Hepatic stellate cell (primary cell): ENCODE measurements at regions not wholly inside any gene's neighbourhood (a gene's known extent, or its start where the extent isn't known, plus 50 kb on each side); places are given as distances from the start of the nearest gene placed in this dataset.

Experiments used
- DNase-seq: peaks from one replicate; pipeline ENCODE4 v3.0.0; 2011; ENCODE audit warnings: low spot score

DNA sequence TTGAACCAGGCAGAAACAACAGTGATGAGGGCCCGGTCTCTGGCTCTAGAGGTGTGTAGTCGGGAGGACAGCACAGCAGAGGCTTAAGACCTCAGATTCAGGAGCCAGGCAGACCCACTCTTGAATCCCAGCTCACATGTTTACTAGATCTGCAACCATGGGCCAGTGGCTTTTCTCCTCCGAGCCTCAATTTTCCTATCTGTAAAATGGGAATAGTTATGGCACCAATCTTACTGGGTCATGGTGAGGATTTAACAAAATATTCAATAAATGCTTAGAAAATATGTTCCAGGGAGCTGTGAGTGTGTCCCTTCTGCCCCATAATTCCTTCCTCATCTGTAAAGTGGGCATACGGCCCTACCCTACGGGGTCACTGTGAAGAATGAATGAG is 506.9 kb downstream of the SHQ1 start:
- no peak for DNase-seq

DNA sequence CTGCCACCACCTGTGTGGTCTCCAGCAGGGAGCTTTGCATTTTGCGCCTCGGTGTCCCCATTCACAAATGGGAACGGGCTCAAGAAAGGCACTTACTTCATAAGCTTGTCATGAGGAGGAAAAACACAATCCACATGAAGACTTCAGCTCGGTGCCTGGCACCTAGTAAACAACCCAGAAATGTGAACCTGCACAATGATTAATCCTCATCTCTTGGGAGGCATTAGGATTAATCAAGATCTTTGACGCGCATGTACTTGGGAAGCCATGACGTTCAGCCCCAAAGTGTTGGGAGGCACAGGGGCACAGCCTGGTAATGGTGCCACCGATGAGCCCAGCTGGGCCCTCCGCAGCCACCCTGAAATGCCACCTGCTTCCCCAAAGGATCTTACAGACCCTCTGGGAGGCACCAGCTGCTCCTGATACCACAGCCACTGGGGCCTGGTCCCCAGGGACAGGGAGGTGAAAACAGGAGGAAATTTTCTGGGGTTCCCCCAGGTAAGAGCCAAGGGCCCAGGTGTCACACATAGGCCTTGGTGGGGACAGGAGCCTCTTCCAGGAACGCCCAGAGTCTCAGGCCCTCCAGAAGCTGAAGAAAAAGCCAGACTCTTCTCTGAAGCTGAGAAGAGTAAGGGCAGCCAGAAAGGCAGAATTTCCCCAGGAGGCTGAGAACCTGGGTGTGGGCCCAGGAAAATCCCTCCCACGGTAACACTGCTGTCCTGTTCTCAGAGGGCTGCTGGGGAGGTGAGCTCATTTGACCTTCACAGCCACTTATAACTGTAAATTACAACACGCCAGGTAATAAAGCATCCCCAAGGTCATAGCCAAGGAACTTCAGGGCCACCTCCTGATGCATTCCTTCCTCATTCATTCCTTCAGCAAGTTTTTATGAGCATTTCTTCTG is 507.5 kb downstream of the SHQ1 start:
- no peak for DNase-seq

DNA sequence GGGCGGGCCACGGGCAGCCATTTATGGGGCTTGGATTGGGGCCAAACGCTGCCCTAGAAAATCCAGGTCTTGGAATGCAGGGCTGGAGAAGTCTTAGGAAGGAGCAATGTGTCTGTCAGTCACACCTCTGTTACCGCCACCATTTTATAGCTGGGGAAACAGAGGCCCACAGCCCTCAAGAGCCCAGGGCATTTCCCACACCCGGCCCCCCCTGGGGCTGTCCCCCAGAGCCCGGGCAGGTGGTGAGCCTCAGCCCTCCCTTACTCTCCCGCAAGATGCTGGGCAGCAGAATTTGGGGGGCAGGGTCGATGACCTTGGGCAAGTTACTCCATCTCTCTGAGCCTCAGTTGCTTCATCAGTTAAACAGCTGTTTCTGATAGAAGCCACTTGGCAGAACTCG is 508.2 kb downstream of the SHQ1 start:
- DNase-seq: no peak

DNA sequence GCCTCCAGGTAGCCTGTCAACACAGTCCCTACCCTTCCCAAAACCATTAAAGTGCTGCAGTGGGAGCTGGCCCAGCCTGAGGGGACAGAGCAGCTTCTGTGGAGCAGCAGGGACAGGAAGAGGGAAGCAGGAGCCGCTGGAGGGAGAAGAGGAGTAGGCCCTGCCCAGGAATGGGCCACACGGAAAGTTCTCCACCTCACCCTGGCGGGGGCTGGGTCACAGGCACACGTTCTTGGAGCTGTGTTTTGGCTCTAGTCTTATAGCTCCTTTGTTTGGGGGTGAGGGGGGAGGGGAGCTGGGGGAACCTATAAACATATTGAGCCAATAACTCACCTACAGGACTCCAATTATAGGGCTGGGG is 508.6 kb downstream of the SHQ1 start:
- DNase-seq: no peak

DNA sequence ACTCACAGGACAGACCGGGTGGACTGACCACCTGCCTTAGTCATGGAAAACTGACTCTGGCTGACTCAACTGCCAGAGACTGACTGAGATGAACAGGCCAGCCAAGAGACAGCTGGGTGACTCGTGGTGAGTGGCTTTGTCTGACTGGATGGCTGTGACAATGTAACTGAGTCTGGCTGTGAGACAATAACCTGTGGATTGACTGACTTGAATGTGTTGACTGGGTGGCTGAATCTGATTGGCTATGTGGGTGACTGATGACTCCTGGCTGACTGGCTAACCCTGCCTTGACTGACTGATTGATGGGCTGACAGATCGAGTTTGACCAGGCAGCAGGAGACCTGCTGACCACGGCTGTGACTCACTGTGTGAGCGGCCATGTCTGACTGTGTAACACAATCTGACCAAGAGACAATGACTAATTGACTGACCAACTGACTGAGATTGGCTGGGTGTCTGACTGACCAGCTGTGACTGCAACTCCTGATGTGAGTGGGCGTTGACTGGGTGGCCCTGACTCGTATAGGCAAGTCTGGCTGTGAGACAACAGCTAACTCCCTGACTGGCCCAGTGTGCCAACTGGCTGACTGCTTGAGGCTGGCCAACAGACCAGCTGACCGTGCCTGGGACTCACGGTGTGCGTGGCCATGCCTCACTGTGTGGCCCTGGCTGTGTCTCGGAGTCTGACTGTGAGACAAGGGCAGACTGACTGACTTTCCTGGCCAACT is 509.1 kb downstream of the SHQ1 start:
- DNase-seq: peak; percentile 93

DNA sequence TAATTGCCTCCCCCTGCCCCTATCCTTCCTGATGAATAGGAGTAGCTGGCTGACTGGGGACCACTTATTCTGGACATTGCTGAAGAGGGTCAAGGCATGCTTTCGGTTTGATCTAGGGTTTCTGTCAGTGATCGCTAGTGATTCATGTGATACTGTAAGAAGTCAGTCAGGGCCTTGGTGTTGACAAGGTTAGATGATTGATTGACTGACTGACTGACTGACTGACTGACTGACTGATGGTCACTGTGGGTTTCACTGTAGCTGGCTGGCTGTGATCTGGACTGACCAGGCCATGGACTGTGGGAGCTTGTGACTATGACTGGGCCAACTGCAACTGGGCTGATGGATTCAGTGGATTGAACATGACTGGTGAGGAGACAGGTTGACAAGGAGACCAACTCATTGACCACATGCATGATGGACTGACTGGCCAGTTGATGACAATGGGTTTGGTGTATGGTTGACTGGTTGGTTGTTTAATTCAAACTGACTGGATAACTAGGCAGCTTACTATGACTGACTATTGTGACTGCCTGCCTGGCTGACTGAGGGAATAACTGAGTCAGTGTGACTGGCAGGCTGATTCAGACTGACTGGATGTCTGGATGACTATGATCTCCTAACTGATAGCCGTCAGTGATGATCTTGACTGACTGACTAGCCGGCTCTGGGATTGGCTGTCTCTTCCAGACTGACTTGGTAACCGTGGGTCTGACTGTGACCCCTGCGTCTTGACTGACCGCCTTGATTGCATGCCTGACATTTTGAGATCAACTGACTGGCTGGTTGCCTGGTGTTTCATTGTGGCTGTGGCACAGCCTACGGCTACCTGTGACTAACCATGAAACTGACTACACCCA is 509.9 kb downstream of the SHQ1 start:
- DNase-seq: no peak

DNA sequence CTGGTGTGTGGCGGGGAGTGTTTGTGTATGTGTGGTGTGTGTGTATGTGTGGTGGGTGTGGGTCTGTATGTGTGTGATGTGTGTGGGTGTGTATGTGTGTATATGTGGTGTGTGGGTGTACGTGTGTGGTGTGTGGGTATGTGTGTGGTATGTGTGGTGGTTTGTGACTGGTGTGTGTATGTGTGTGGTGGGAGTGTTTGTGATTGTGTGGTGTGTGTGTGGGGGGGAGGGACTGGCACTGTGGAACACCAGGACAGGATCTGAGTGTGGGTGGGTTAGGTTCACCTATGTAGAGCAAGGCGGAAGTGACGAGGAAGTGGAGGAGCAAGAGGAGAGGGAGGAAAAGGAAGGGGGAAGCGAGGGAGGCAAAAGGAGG is 510.8 kb downstream of the SHQ1 start:
- DNase-seq: no peak

DNA sequence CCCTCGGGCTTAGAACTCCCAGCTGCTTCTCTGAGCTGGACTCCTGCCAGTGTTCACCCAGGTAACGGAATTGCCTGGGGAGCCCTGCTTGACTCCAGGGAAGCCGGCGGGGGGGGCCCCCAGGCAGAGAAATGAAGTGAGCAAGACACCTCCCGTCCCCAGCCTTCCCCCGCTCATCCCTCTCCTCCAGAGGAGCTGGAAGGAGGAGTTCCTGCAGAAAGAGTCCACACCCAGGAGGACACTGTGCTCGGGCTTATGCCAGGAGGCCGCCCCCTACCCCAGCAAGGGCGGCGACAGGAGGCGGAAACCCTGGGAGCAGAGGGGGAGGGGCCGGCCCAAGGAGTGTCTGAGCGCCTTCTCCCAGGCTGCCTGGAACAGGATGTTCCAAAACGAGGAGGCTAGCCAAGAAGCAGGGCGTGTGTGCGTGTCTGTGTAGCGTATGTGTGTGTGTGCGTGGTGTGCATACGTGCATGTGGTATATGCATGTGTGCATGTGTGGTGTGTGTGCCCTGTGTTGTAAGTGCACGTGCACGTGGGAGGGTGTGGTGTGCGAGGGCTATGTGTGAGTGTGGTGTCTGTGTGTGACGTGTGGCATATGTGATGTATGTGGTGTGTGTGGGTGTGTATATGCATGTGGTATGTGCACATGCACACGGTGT is 511.3 kb downstream of the SHQ1 start:
- DNase-seq: peak; percentile 68

DNA sequence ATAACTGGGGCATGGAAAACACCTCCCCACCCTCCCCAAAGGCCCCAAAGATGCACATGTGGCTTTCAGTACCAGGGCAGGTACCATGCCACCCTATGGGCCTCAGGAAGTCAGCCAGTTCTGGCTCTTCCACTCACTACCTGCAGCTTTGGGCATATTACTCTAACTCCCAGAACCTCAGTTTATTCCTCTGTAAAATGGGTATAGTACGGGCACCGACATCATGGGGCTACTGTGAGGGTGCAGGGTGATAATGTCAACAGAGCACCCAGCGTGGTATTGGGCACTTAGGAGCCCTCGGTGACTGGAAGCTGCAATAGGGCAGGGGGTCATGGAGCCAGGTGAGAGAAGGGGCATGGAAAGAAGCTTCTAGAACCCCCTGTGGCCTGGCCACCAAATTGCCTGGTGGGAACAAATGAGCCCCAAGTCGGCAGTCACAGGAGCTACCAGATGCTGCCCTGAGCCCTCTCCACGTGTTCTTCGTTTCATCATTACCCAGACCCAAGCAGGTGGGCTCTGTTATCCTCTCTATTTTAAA is 512.1 kb downstream of the SHQ1 start:
- no peak for DNase-seq

DNA sequence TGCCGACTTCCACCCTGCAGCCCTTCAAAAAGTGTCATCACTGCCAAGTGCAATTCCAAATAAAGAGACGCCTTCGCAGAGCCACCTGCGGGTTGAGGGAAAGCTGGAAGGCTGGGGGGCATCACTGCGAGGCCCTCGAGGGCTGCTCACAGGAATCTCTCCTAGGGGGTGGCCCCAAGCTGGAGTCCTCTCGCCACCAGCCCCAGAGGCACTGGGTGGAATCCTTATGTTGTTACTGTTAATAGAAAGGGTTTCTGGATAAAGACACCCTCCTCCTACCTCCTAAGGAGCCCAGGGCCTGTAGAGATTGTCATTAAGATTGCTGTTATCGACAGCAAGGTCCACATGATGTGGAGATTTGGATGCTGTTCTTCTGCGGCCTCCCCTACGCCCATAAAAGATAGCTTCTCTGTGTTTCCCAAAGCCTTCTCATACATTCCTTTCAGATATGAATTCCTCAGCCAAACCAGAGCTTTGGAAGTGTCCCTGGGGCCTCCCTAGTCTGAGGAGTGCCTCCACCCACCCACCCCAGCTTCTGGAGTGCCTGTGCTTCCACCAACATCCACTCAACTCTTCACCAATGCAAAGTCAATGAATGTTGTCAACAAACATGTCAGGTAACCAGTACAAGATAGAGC is 512.7 kb downstream of the SHQ1 start:
- DNase-seq: no peak

DNA sequence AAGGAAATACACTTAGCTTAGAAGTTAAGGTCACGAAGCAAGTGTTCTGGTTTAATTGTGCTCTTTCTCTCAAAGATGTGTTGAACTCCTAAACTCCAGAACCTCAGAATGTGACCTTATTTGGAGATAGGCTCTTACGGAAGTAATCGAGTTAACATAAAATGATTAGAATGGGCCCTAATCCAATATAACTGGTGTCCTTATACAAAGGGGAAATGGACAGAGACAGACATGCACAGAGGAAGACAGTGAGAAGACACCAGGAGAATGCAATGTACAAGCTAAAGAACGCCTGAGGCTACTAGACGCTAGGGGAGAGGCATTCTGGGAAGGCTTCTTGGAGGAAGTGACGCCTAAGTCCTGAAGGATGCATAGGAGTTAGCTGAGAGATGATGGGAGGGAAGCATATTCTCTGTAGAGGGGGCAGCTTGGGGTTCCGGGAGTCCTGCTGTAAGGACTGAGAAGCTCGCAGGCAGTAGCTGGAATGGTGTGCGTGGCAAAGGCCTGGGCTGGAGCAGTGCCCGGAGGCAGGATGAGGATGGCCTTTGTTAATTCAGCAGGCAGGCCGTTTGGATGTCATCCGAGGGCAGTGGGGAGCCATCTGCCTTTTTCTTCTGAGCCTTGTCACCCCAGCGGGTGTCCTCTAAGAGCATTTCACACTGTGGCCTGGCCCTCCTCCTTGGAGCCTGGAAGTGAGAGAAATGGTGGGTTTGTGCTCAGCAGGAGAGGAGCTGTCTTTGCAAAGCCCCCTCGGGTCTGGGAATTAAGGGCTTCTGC is 513.4 kb downstream of the SHQ1 start:
- DNase-seq: no peak

DNA sequence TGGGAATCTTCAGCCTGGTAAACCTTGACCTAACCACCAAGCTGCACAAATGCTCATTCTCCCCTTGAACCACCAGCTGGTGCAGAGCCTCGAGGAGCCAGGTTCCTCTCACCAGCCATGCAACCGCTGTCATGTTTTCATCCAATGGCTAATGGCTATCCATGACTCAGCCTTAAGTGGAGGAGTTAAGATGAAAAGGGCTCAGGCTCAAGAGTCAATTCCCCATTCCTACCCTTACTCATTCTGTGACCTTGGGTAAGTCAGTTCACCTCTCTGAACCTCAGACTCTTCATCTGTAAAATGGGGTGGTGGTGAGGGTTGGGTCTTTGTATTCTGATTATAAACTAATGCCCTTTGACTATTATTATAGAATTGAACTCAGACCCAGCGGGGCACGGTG is 515.6 kb downstream of the SHQ1 start:
- no peak for DNase-seq

DNA sequence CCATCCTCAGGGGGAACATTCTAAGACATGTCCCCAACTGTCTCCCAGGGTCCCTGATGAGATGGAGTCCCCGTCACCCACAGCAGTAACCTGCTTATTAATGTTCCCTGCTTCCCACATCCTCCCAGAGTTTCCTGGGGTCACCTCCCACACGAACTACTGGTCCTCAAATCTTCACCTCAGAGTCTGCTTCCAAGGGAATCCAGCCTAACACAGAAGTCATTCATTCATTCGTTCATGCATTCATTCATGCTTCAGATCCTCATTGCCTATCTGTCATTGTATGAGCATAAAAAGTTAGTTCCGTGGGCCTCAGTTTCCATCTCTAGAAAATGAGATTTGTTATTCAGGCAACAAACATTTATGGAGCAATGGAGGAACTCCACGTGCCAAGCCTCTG is 516.2 kb downstream of the SHQ1 start:
- no peak for DNase-seq

DNA sequence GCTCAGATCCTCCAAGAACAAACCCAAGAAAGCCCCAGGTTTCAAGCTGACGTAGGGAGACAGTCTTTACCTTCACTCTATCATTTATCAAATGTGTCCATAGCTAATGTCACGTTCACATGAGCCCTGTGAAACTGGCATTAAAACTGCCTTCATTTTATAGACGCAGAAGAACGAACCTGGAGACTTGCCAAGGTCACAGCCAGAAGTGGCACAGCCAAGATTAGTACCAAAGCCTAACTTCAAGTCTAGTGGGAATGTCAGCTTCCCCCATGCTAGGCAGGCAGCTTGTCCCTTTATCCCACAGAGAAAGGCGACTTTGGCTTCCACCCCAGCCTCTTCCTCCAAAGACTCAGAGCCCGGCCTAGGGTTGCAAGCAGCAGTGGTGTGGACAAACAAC is 517.2 kb downstream of the SHQ1 start:
- no peak for DNase-seq

DNA sequence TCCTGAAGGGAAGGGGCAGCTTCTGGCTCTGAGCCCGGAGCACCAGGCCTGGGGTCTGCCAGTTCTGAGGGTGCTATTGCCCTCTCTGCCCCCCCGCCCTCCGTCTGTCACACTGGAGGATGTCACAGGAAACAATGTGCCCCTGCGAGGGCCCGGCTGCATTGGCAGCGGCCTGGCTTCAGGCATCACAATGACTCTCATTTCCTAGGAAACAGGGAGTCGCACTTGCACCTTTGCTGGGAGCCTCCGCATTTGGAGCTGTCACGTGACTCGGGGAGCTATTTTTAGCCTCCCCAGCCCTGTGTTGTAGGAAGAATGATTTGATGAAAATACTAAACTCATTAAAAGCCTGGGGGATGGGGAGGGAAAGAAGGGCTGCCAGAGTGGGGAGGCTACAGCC is 518.9 kb downstream of the SHQ1 start:
- peak; percentile 66 for DNase-seq

DNA sequence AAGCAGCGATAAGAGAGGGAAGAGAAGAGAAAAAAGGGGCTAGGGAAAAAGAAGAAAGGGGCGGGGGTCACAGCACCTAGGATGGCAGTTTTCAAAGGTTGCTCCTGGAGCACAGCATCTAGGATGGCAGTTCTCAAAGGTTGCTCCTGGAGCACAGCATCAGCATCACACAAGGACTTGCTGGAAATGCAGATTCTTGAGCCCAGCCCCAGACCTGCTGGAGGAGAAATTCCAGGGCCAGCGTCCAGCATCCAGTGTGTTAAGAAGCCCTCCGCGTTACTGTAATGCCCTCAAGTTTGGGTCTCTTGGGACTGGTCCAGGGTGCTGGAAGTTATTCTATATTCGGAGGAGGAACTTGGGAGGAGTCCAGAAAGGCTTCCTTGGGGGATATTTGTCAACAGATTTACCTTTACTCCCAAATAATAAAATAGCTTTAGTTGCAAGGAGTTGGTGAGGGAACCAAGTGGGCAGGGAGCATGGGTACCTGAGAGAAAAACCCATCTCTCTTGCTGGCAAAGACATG is 519.4 kb downstream of the SHQ1 start:
- no peak for DNase-seq

DNA sequence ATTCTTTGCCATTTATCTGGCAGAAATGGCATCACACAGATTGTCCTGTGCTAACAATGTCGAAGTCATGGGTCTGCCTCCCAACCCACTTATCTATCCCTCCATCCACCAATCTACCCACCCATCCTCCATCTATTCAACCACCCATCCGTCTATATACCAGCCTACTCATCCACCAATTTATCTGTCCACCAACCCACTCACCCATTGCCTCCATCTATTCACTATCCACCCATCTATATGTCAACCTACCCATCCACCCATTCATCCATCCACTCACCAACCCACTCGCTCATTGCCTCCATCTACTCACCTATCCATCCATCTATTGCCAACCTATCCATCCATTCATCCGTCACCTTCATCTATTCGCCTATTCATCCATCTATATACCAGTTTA is 521.2 kb downstream of the SHQ1 start:
- no peak for DNase-seq

DNA sequence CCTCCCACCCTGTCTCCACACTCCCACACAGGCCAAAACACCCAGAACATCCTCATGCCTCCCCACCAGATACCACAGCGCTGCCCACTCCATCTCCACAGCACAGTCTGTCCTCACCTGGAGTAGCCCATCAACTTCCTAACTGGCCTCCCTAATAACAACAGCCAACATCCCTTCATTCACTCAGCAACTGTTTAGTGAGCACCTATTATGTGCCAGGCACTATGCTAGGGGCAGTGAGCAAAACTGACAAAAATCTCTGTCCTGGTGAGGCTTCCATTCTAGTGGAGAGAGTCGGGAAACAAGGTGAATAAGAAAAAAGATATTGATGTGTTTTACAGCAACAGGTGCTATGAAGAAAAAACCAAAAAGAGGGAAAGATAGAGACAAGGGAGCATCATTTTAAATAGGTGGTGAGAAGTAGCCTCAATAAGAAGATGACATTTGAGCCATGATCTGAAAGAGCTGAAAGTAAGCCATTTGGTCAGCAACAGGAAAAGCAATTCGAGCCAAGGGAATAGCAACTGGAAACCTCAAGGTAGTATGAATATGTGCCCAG is 523.9 kb downstream of the SHQ1 start:
- no peak for DNase-seq

DNA sequence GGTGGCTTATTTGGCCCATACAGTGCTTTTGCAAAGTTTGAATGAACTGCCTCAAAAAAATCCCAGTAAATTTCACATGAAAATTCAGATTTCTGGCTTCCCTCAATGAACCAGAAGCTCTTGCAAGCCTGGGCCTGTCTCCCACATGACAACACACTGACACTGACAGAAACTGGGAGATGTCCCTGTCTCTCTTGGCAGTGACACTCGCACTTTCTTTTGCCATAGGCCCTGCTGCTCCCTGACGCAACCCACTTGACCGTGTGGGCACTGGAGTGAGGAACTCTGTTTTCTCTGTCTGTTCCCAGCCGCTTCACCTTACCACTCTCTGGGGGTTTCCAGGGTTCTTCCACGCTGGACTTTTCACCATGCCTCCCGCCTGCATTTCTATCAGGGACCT is 524.5 kb downstream of the SHQ1 start:
- DNase-seq: no peak
